ENCODE measurements at regions not wholly inside any gene's neighbourhood (a gene's known extent, or its start where the extent isn't known, plus 50 kb on each side); places are given as distances from the start of the nearest gene placed in this dataset.

DNA sequence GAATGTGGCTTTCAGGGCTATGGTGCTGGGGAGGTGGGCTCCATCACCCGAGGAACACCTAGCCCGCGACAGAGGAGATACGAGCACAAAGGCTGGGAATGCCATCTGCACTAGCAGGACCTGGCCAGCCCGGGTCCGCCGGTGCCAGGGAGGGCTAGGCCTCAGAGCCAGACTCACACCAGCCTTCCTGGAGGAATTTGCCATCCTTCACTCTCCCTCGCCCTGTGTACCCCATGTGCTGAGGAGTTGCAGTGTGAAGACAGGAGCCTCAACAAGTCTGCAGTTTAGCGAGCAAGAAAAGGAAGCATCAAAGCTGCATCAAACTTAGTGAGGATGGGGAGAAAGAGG, 123.6 kb upstream of the JCAD start:
- Histone ChIP-seq H3K27me3 (ENCODE audit: control insufficient read depth in 2 of 2, insufficient read depth in 2 of 2, low read length in 2 of 2) (no peaks in the 10 kb centered on the region), H3K4me2 (replicated peaks; ENCODE audit: extremely low read depth, low read length, poor library complexity, severe bottlenecking) (no peak overlapping the region), H3K36me3 (replicated peaks in 1 of 2; ENCODE audit: control insufficient read depth in 1 of 2, insufficient read depth in 2 of 2, low read length in 2 of 2) (no peaks in the 10 kb centered on the region), H3K9me3 (replicated peaks in 1 of 2; ENCODE audit: control insufficient read depth in 1 of 2, insufficient read depth in 1 of 2, low read length in 2 of 2) (no peaks in the 10 kb centered on the region), H4K20me1 (ENCODE audit: insufficient read depth, low read length) (no peaks in the 10 kb centered on the region), H3K79me2 (ENCODE audit: insufficient read depth, low read length) (no peaks in the 10 kb centered on the region), H3K4me3 (replicated peaks in 1 of 3; ENCODE audit: low read depth in 2 of 3, low read length in 3 of 3) (no peak overlapping the region), H2AFZ (ENCODE audit: insufficient read depth, low read depth, low read length, poor library complexity, severe bottlenecking) (no peak overlapping the region), H3K27ac (ENCODE audit: low read depth in 1 of 2, low read length in 2 of 2) (no peak overlapping the region), H3K9ac (ENCODE audit: insufficient read depth, low read length, poor library complexity, severe bottlenecking) (no peak overlapping the region), H3K4me1 (ENCODE audit: control insufficient read depth in 1 of 2, insufficient read depth in 2 of 2, low read length in 2 of 2) (no peaks in the 10 kb centered on the region)
- TF ChIP-seq, protein P1, sequence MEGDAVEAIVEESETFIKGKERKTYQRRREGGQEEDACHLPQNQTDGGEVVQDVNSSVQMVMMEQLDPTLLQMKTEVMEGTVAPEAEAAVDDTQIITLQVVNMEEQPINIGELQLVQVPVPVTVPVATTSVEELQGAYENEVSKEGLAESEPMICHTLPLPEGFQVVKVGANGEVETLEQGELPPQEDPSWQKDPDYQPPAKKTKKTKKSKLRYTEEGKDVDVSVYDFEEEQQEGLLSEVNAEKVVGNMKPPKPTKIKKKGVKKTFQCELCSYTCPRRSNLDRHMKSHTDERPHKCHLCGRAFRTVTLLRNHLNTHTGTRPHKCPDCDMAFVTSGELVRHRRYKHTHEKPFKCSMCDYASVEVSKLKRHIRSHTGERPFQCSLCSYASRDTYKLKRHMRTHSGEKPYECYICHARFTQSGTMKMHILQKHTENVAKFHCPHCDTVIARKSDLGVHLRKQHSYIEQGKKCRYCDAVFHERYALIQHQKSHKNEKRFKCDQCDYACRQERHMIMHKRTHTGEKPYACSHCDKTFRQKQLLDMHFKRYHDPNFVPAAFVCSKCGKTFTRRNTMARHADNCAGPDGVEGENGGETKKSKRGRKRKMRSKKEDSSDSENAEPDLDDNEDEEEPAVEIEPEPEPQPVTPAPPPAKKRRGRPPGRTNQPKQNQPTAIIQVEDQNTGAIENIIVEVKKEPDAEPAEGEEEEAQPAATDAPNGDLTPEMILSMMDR (IDR thresholded peaks at IDR 0.05): no peak
- intact Hi-C loops (cut with micrococcal nuclease): no loop called here
- Mint-ChIP-seq H3K9me3 (peaks cover 0 to 3% (median 0%) of the 10 kb centered on the region in 7 donors), H3K4me3 (no peak overlapping the region), H3K4me1 (peaks cover 8% of the 10 kb centered on the region), H3K27ac (no peak overlapping the region), H3K36me3 (no peaks in the 10 kb centered on the region), H3K27me3 (ENCODE audit: low read depth in 3 of 3) (peaks cover 2 to 10% (median 5%) of the 10 kb centered on the region in 3 donors)
- WGBS (ENCODE audit: insufficient coverage): 100% methylated on average over 2 of the region's 9 CpGs
- no peak for DNase-seq

DNA sequence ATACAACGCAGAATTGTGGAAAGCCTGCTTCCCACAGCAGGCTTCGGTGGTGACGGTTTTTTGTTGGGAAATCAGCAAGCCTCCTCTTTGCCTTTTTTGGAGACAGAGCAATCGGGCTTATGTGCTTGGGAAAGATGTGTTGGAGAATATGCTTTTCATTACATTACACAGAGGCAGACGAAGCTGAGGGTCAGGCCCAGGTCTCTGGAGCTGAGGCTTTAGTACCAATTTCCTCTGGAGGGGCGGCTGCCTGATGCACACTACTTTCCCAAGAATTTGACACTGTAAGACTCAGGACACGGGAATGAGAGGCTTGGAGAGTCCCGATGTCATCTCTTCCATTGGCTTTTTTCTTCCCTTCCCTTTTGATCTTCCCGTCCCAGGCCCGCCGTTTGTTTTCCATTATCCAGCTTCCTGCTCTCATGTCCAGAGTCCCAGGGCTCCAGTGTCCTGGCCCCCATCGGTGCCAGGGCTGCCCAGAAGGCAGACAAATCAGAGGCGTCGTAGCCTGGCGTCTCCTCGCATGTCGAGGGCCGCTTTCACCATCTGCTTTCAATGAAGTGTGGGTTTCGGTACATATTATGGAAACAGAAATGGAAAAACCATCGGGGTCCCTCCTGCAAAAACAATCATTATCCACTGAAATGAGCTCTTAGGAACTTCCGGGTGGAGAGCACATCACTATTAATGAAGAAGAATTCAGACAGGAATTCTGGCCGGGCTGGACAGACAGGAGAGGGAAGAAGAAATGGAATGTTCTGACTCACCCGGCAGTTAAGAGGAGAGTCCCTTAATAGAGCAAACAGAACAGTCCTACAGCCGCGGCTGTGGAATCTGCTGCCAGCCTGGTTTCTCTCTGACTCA, 123.0 kb upstream of the JCAD start:
- no peaks in the 10 kb centered on the region for H4K20me1 ChIP-seq (ENCODE audit: insufficient read depth, low read length)
- Mint-ChIP-seq H3K27me3 (ENCODE audit: low read depth in 3 of 3) (peaks cover 3 to 9% (median 5%) of the 10 kb centered on the region in 3 donors), H3K36me3 (no peaks in the 10 kb centered on the region), H3K9me3 (peaks cover 0 to 3% (median 0%) of the 10 kb centered on the region in 7 donors), H3K4me3 (no peak overlapping the region), H3K27ac (peak overlapping the region in 1 of 7 donors; percentile 19), H3K4me1 (peaks cover 8% of the 10 kb centered on the region)
- no peaks in the 10 kb centered on the region for H3K27me3 ChIP-seq (ENCODE audit: control insufficient read depth in 2 of 2, insufficient read depth in 2 of 2, low read length in 2 of 2)
- intact Hi-C loops (cut with micrococcal nuclease): no loop called here
- 92% methylated on average over 13 of the region's 25 CpGs for WGBS (ENCODE audit: insufficient coverage)
- TF ChIP-seq, protein P1 (IDR thresholded peaks at IDR 0.05): no peak
- no peak overlapping the region for H3K27ac ChIP-seq (ENCODE audit: low read depth in 1 of 2, low read length in 2 of 2)
- H3K79me2 ChIP-seq (ENCODE audit: insufficient read depth, low read length): no peaks in the 10 kb centered on the region
- no peak overlapping the region for H3K4me2 ChIP-seq (replicated peaks; ENCODE audit: extremely low read depth, low read length, poor library complexity, severe bottlenecking)
- no peak overlapping the region for H3K4me3 ChIP-seq (replicated peaks in 1 of 3; ENCODE audit: low read depth in 2 of 3, low read length in 3 of 3)
- no peak overlapping the region for H3K9ac ChIP-seq (ENCODE audit: insufficient read depth, low read length, poor library complexity, severe bottlenecking)
- H3K9me3 ChIP-seq (replicated peaks in 1 of 2; ENCODE audit: control insufficient read depth in 1 of 2, insufficient read depth in 1 of 2, low read length in 2 of 2): no peaks in the 10 kb centered on the region
- no peak overlapping the region for H2AFZ ChIP-seq (ENCODE audit: insufficient read depth, low read depth, low read length, poor library complexity, severe bottlenecking)
- no peak for DNase-seq
- H3K4me1 ChIP-seq (ENCODE audit: control insufficient read depth in 1 of 2, insufficient read depth in 2 of 2, low read length in 2 of 2): no peaks in the 10 kb centered on the region
- no peaks in the 10 kb centered on the region for H3K36me3 ChIP-seq (replicated peaks in 1 of 2; ENCODE audit: control insufficient read depth in 1 of 2, insufficient read depth in 2 of 2, low read length in 2 of 2)
